H1 (cell line): ENCODE measurements at regions not wholly inside any gene's neighbourhood (a gene's known extent, or its start where the extent isn't known, plus 50 kb on each side); places are given as distances from the start of the nearest gene placed in this dataset.

ENCODE experiments used
- CTCF ChIA-PET: fragments of 300-600 bp; sonication (Branson Sonifier 250); formaldehyde crosslinking; loops from one replicate; lab custom pipeline; 2021; ENCODE audit not compliant: partially characterized antibody; lab: Charles Lee
- POLR2A ChIA-PET: fragments of 300-600 bp; sonication (Branson Sonifier 250); formaldehyde crosslinking; loops from one replicate; lab custom pipeline; 2021; ENCODE audit warnings: inconsistent platforms; ENCODE audit not compliant: partially characterized antibody; lab: Charles Lee
- DNase-seq, 2 experiments: peaks; one replicate each; pipeline versions ENCODE4 v3.0.0 to v3.0.0-alpha.2; 2010 to 2022; ENCODE audit warnings: low spot score in 2 of 2, low read depth in 1 of 2, mixed read lengths in 1 of 2
- FAIRE-seq: peaks from 2 replicates; lab custom pipeline; 2011; peaks lifted over from hg19 to GRCh38; lab: Jason Lieb, UNC
- H2AFZ ChIP-seq: 2 replicates; pipeline ENCODE4 v1.8.1; 2012; ENCODE audit warnings: low read length, inconsistent platforms
- H2AK5ac ChIP-seq: 2 replicates; pipeline ENCODE4 v1.6.1; 2013; ENCODE audit warnings: low read depth, low read length
- H2BK120ac ChIP-seq: replicated peaks from 2 replicates; pipeline ENCODE3; 2013; ENCODE audit warnings: low read depth, low read length, inconsistent platforms
- H2BK12ac ChIP-seq: 2 replicates; pipeline ENCODE4 v1.6.1; 2013; ENCODE audit warnings: low read depth, low read length
- H2BK15ac ChIP-seq: 2 replicates; pipeline ENCODE4 v1.6.1; 2013; ENCODE audit warnings: low read length
- H2BK20ac ChIP-seq: 2 replicates; pipeline ENCODE4 v1.6.1; 2013; ENCODE audit warnings: low read length
- H2BK5ac ChIP-seq: 2 replicates; pipeline ENCODE4 v1.6.1; 2013; ENCODE audit warnings: low read depth, low read length
- H3K14ac ChIP-seq: 2 replicates; pipeline ENCODE4 v1.6.1; 2013; ENCODE audit warnings: inconsistent platforms; ENCODE audit not compliant: insufficient read length
- H3K18ac ChIP-seq: 2 replicates; pipeline ENCODE4 v1.6.1; 2013; ENCODE audit warnings: low read length; ENCODE audit errors: extremely low read depth
- H3K23ac ChIP-seq: 2 replicates; pipeline ENCODE4 v1.6.1; 2013; ENCODE audit warnings: inconsistent platforms; ENCODE audit not compliant: insufficient read length
- H3K23me2 ChIP-seq: 2 replicates; pipeline ENCODE4 v1.6.1; 2013; ENCODE audit warnings: low read depth, low read length
- H3K27ac ChIP-seq: 2 replicates; pipeline ENCODE4 v1.6.1; 2011; ENCODE audit warnings: low read depth, low read length, inconsistent platforms
- H3K27me3 ChIP-seq, 4 experiments: replicated peaks in 1 of 4; 1 replicate in 1 of 4; 2 replicates in 3 of 4; pipeline versions ENCODE4 v1.6.1 to v1.8.1; 2011 to 2013; ENCODE audit warnings: low read length in 3 of 4, mild to moderate bottlenecking in 3 of 4, inconsistent platforms in 2 of 4, mixed read lengths in 2 of 4, moderate library complexity in 1 of 4; ENCODE audit not compliant: control insufficient read depth in 3 of 4, insufficient read depth in 3 of 4; ENCODE audit errors: extremely low read depth in 1 of 4
- H3K36me3 ChIP-seq, 4 experiments: 2 replicates each; pipeline versions ENCODE4 v1.6.1 to v1.8.1; 2011 to 2013; ENCODE audit warnings: mild to moderate bottlenecking in 4 of 4, low read length in 3 of 4, moderate library complexity in 2 of 4, control low read depth in 1 of 4, inconsistent platforms in 1 of 4; ENCODE audit not compliant: insufficient read depth in 4 of 4, control insufficient read depth in 2 of 4
- H3K4ac ChIP-seq: replicated peaks from 2 replicates; pipeline ENCODE3; 2013; ENCODE audit warnings: low read length, low read depth, mixed read lengths, inconsistent platforms; ENCODE audit not compliant: insufficient read length
- H3K4me1 ChIP-seq, 4 experiments: replicated peaks in 1 of 4; 1 replicate in 1 of 4; 2 replicates in 3 of 4; pipeline versions ENCODE4 v1.6.1 to v1.8.1; 2011 to 2013; ENCODE audit warnings: low read length in 3 of 4, inconsistent platforms in 2 of 4, mixed read lengths in 1 of 4; ENCODE audit not compliant: insufficient read depth in 4 of 4, control insufficient read depth in 3 of 4
- H3K4me2 ChIP-seq, 2 experiments: 2 replicates each; pipeline versions ENCODE4 v1.6.1 to v1.8.1; 2011 to 2013; ENCODE audit warnings: low read depth in 2 of 2, low read length in 2 of 2, control low read depth in 1 of 2, inconsistent platforms in 1 of 2, mild to moderate bottlenecking in 1 of 2; ENCODE audit not compliant: insufficient read depth in 1 of 2
- H3K4me3 ChIP-seq, 4 experiments: fragments of 200-600, 300-600 bp in 1 of 4; sonication (generic), shearing (Covaris generic), sonication (Bioruptor Twin) in 1 of 4; 2 replicates each; pipeline versions ENCODE4 v1.5.1 to v1.8.1; 2011 to 2016; ENCODE audit warnings: low read length in 4 of 4, low read depth in 3 of 4, control low read depth in 2 of 4, inconsistent platforms in 2 of 4, mild to moderate bottlenecking in 2 of 4, mixed read lengths in 1 of 4, moderate library complexity in 1 of 4; ENCODE audit not compliant: insufficient read depth in 2 of 4; ENCODE audit errors: extremely low read depth in 1 of 4
- H3K56ac ChIP-seq: replicated peaks from 2 replicates; pipeline ENCODE3; 2013; ENCODE audit warnings: low read depth, mild to moderate bottlenecking, mixed read lengths, low read length, inconsistent platforms; ENCODE audit not compliant: insufficient read length
- H3K79me1 ChIP-seq: 2 replicates; pipeline ENCODE4 v1.6.1; 2013; ENCODE audit warnings: low read depth, low read length, control low read depth
- H3K79me2 ChIP-seq, 2 experiments: 2 replicates each; pipeline versions ENCODE4 v1.6.1 to v1.8.1; 2012 to 2013; ENCODE audit warnings: low read length in 2 of 2, mild to moderate bottlenecking in 2 of 2, inconsistent platforms in 1 of 2; ENCODE audit not compliant: insufficient read depth in 2 of 2, control insufficient read depth in 1 of 2
- H3K9ac ChIP-seq, 4 experiments: replicated peaks in 1 of 4; 1 replicate in 1 of 4; 2 replicates in 3 of 4; pipeline versions ENCODE4 v1.6.1 to v1.8.1; 2011 to 2013; ENCODE audit warnings: low read depth in 3 of 4, low read length in 3 of 4, control low read depth in 2 of 4, mild to moderate bottlenecking in 2 of 4, moderate library complexity in 2 of 4, inconsistent platforms in 1 of 4; ENCODE audit errors: extremely low read depth in 1 of 4
- H3K9me3 ChIP-seq, 2 experiments: 2 replicates each; pipeline versions ENCODE4 v1.6.1 to v1.8.1; 2012 to 2013; ENCODE audit warnings: mild to moderate bottlenecking in 2 of 2, moderate library complexity in 2 of 2, control low read depth in 1 of 2, inconsistent platforms in 1 of 2, low read depth in 1 of 2, low read length in 1 of 2, mixed read lengths in 1 of 2; ENCODE audit not compliant: insufficient read depth in 2 of 2
- H4K20me1 ChIP-seq, 2 experiments: replicated peaks in 1 of 2; 2 replicates each; pipeline versions ENCODE3 to v1.8.1; 2011 to 2013; ENCODE audit warnings: inconsistent platforms in 2 of 2, low read length in 2 of 2, mild to moderate bottlenecking in 1 of 2; ENCODE audit not compliant: insufficient read depth in 2 of 2, control insufficient read depth in 1 of 2
- H4K5ac ChIP-seq: 2 replicates; pipeline ENCODE4 v1.6.1; 2013; ENCODE audit warnings: low read length, low read depth, mixed read lengths, inconsistent platforms; ENCODE audit not compliant: insufficient read length
- H4K8ac ChIP-seq: 2 replicates; pipeline ENCODE4 v1.8.0; 2013; ENCODE audit warnings: mild to moderate bottlenecking, moderate library complexity, low read length, inconsistent platforms; ENCODE audit not compliant: insufficient read depth; ENCODE audit errors: extremely low read depth
- H4K91ac ChIP-seq: replicated peaks from 2 replicates; pipeline ENCODE3; 2013; ENCODE audit warnings: low read length, mixed read lengths, inconsistent platforms; ENCODE audit not compliant: insufficient read length
- RBBP5 ChIP-seq: IDR thresholded peaks from 2 replicates; pipeline ENCODE4 v1.7.1; 2012; ENCODE audit warnings: low read depth, mild to moderate bottlenecking, inconsistent platforms, low read length, moderate library complexity, borderline replicate concordance
- SIX5 ChIP-seq: IDR thresholded peaks from 2 replicates; pipeline ENCODE4 v1.6.1; 2011; ENCODE audit warnings: mild to moderate bottlenecking, low read depth, low read length
- WGBS, 2 experiments: shearing (Covaris generic) in 1 of 2; methylation state at CpG; one replicate each; pipeline versions ENCODE4 v1.1.6 to v1.1.7; 2013 to 2015; ENCODE audit warnings: low lambda C conversion rate in 2 of 2, mixed read lengths in 2 of 2, inconsistent platforms in 1 of 2, low coverage in 1 of 2, missing lambda C conversion rate in 1 of 2; ENCODE audit not compliant: insufficient replicate concordance in 2 of 2, insufficient coverage in 1 of 2, insufficient read length in 1 of 2; ENCODE audit errors: extremely low coverage in 1 of 2, missing lambda C conversion rate in 1 of 2; 5-methylcytosine and 5-hydroxymethylcytosine counted together

DNA sequence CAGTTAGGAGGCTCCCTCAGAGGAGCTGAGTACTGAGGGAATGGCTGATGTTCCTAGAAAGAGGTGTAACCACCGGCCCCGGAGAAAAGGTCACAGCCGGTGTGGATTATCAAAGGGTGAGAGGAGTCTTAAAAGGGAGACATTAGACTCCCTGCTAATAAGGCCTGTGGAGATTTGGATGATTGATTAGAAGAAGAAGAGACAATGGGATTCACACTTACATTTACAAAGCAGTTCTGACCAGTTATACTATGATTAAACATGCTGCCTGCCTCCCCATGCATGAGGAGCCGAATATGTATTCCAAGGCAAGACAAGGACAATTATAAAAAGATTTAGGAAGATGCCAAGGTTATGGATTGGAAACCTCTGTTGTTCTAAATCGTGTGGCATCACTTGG, 302.4 kb downstream of the SLC4A3 start:
- 95% methylated on average over 5 of the region's 5 CpGs; no CpG with 5 or more reads in 1 of the 2 experiments for WGBS, 2 experiments
- Histone ChIP-seq H3K79me1 (no peaks in the 10 kb centered on the region), H2BK5ac (no peak overlapping the region), H3K4ac (no peak overlapping the region), H2BK120ac (no peak overlapping the region), H2BK20ac (no peak overlapping the region), H2AK5ac (no peak overlapping the region), H3K27ac (no peak overlapping the region), H4K20me1 (no peaks in the 10 kb centered on the region), H3K14ac (no peak overlapping the region), H3K27me3 (no peaks in the 10 kb centered on the region; a peak in 1 of 7 replicates), H2AFZ (no peak overlapping the region), H3K23me2 (no peaks in the 10 kb centered on the region; the same call in 1 of the 2 replicates), H2BK12ac (no peak overlapping the region), H3K4me3 (no peak overlapping the region), H3K23ac (no peak overlapping the region), H3K79me2 (no peaks in the 10 kb centered on the region), H3K4me2 (no peak overlapping the region), H3K9ac (no peak overlapping the region), H3K56ac (no peak overlapping the region), H2BK15ac (no peak overlapping the region), H3K36me3 (no peaks in the 10 kb centered on the region), H4K91ac (no peak overlapping the region), H4K5ac (no peak overlapping the region), H3K18ac (no peak overlapping the region), H4K8ac (no peak overlapping the region), H3K9me3 (no peaks in the 10 kb centered on the region; a peak in 1 of 4 replicates), H3K4me1 (no peaks in the 10 kb centered on the region)
- DNase-seq (no peak), FAIRE-seq (no peak)
- TF ChIP-seq SIX5 (no peak), RBBP5 (no peak)
- CTCF ChIA-PET: no interaction called here
- POLR2A ChIA-PET: no interaction called here
